ENCODE measurements at regions not wholly inside any gene's neighbourhood (a gene's known extent, or its start where the extent isn't known, plus 50 kb on each side); places are given as distances from the start of the nearest gene placed in this dataset.

- DNase-seq (ENCODE audit: low read depth) = no peak
Measured at GRCh38 chr12:97275256-97275655, 187.3 kb upstream of the RMST start.

- no peak for DNase-seq (ENCODE audit: low read depth)
Measured at GRCh38 chr12:97275728-97276590, 186.6 kb upstream of the RMST start.

- DNase-seq (ENCODE audit: low read depth) = no peak
Measured at GRCh38 chr12:97276661-97277429, 185.8 kb upstream of the RMST start.

GRCh38 chr12:97283297-97283696 is 179.3 kb upstream of the RMST start:
- no peak for DNase-seq (ENCODE audit: low read depth)

- no peak for DNase-seq (ENCODE audit: low read depth)
Measured at GRCh38 chr12:97288531-97288930, 174.1 kb upstream of the RMST start.

GRCh38 chr12:97292588-97292987 is 170.0 kb upstream of the RMST start:
- DNase-seq (ENCODE audit: low read depth) = no peak

GRCh38 chr12:97293541-97293940 is 169.1 kb upstream of the RMST start:
- no peak for DNase-seq (ENCODE audit: low read depth)

GRCh38 chr12:97299847-97300246 is 162.8 kb upstream of the RMST start:
- DNase-seq (ENCODE audit: low read depth) = no peak

- no peak for DNase-seq (ENCODE audit: low read depth)
Measured at GRCh38 chr12:97300431-97300830, 162.2 kb upstream of the RMST start.

- no peak for DNase-seq (ENCODE audit: low read depth)
Measured at GRCh38 chr12:97300891-97301290, 161.7 kb upstream of the RMST start.

- DNase-seq (ENCODE audit: low read depth) = no peak
Measured at GRCh38 chr12:97301576-97301975, 161.0 kb upstream of the RMST start.

GRCh38 chr12:97305651-97306050 is 157.0 kb upstream of the RMST start:
- DNase-seq (ENCODE audit: low read depth) = no peak

- no peak for DNase-seq (ENCODE audit: low read depth)
Measured at GRCh38 chr12:97306147-97306546, 156.5 kb upstream of the RMST start.

GRCh38 chr12:97308576-97309198 is 153.9 kb upstream of the RMST start:
- no peak for DNase-seq (ENCODE audit: low read depth)

- DNase-seq (ENCODE audit: low read depth) = no peak
Measured at GRCh38 chr12:97309921-97310320, 152.7 kb upstream of the RMST start.

GRCh38 chr12:97312570-97313135 is 150.0 kb upstream of the RMST start:
- DNase-seq (ENCODE audit: low read depth) = no peak

- DNase-seq (ENCODE audit: low read depth) = no peak
Measured at GRCh38 chr12:97313471-97314190, 149.0 kb upstream of the RMST start.

- DNase-seq (ENCODE audit: low read depth) = no peak
Measured at GRCh38 chr12:97316321-97316720, 146.3 kb upstream of the RMST start.

GRCh38 chr12:97321621-97322020 is 141.0 kb upstream of the RMST start:
- no peak for DNase-seq (ENCODE audit: low read depth)

GRCh38 chr12:97322388-97322787 is 140.2 kb upstream of the RMST start:
- no peak for DNase-seq (ENCODE audit: low read depth)

- DNase-seq (ENCODE audit: low read depth) = no peak
Measured at GRCh38 chr12:97323154-97323553, 139.4 kb upstream of the RMST start.

- DNase-seq (ENCODE audit: low read depth) = no peak
Measured at GRCh38 chr12:97324471-97324870, 138.1 kb upstream of the RMST start.

Measured in activated T-helper 1 cell treated with Interleukin-2 at 50 U/mL for 16 hours (primary cell).